ENCODE measurements at regions not wholly inside any gene's neighbourhood (a gene's known extent, or its start where the extent isn't known, plus 50 kb on each side); places are given as distances from the start of the nearest gene placed in this dataset.

- intact Hi-C loops (cut with micrococcal nuclease; ENCODE audit: unreplicated experiment): no loop called here
- CTCF ChIA-PET: no interaction called here
- no peak for TF ChIP-seq POLR2AphosphoS5 (IDR thresholded peaks at IDR 0.05; ENCODE audit: low read depth, low read length)
- no peak for TF ChIP-seq REST (IDR thresholded peaks at IDR 0.05; ENCODE audit: insufficient read depth in 1 of 2, low read depth in 2 of 2, low read length in 1 of 2)
- TF ChIP-seq SIN3A (IDR thresholded peaks at IDR 0.05; ENCODE audit: borderline replicate concordance, insufficient read depth, low read depth, low read length): no peak
- TF ChIP-seq TCF7L2 (IDR thresholded peaks at IDR 0.05; ENCODE audit: low read depth, low read length): no peak
- no peak for TF ChIP-seq CTCF (IDR thresholded peaks at IDR 0.05)
- in situ Hi-C loops (cut with HindIII; ENCODE audit: low pct_unique_long_range_greater_than_20kb, low sequenced_read_pairs): no loop called here
- H3K4me1 ChIP-seq (ENCODE audit: control insufficient read depth, insufficient read depth, low read length): no peaks in the 10 kb centered on the region
- POLR2A ChIA-PET: no interaction called here
- no peaks in the 10 kb centered on the region for H3K9me3 ChIP-seq (ENCODE audit: control insufficient read depth, insufficient read depth, low read depth, low read length)
- ATAC-seq (no peak), DNase-seq (ENCODE audit: low read depth, low spot score) (no peak)
- H3K36me3 ChIP-seq (ENCODE audit: control insufficient read depth, insufficient read depth, low read length): no peaks in the 10 kb centered on the region
- H3K4me3 ChIP-seq (ENCODE audit: low read depth in 2 of 2, low read length in 2 of 2): no peak overlapping the region
- no peak overlapping the region for H3K27ac ChIP-seq (ENCODE audit: low read length)
- no TSS peak for BruUV-seq (replicated peaks)
- H3K27me3 ChIP-seq (ENCODE audit: control insufficient read depth, insufficient read depth, low read length): no peaks in the 10 kb centered on the region
These were observed 1464.1 kb upstream of the FLRT2 start for GRCh38 chr14:84065811-84066210.

GRCh38 chr14:84068288-84068687 is 1461.7 kb upstream of the FLRT2 start:
- no TSS peak for BruUV-seq (replicated peaks)
- no peak for DNase-seq (ENCODE audit: low read depth, low spot score)
- intact Hi-C loops (cut with micrococcal nuclease; ENCODE audit: unreplicated experiment) (no loop called here), in situ Hi-C loops (cut with HindIII; ENCODE audit: low pct_unique_long_range_greater_than_20kb, low sequenced_read_pairs) (no loop called here)
- Histone ChIP-seq H3K4me3 (ENCODE audit: low read depth in 2 of 2, low read length in 2 of 2) (no peak overlapping the region), H3K27ac (ENCODE audit: low read length) (no peak overlapping the region), H3K4me1 (ENCODE audit: control insufficient read depth, insufficient read depth, low read length) (no peaks in the 10 kb centered on the region), H3K9me3 (ENCODE audit: control insufficient read depth, insufficient read depth, low read depth, low read length) (no peaks in the 10 kb centered on the region), H3K36me3 (ENCODE audit: control insufficient read depth, insufficient read depth, low read length) (no peaks in the 10 kb centered on the region), H3K27me3 (ENCODE audit: control insufficient read depth, insufficient read depth, low read length) (no peaks in the 10 kb centered on the region)
- CTCF ChIA-PET: no interaction called here
- POLR2A ChIA-PET: no interaction called here
- no peak for ATAC-seq
- TF ChIP-seq CTCF (IDR thresholded peaks at IDR 0.05) (no peak), POLR2AphosphoS5 (IDR thresholded peaks at IDR 0.05; ENCODE audit: low read depth, low read length) (no peak), REST (IDR thresholded peaks at IDR 0.05; ENCODE audit: insufficient read depth in 1 of 2, low read depth in 2 of 2, low read length in 1 of 2) (no peak), TCF7L2 (IDR thresholded peaks at IDR 0.05; ENCODE audit: low read depth, low read length) (no peak), SIN3A (IDR thresholded peaks at IDR 0.05; ENCODE audit: borderline replicate concordance, insufficient read depth, low read depth, low read length) (no peak)
